HG03139 (cell line): ENCODE measurements at regions not wholly inside any gene's neighbourhood (a gene's known extent, or its start where the extent isn't known, plus 50 kb on each side); places are given as distances from the start of the nearest gene placed in this dataset.

Source experiments
- ATAC-seq: cut with Tn5 transposase; IDR thresholded peaks from one replicate; pipeline ENCODE4 v1.9.1; 2021; ENCODE audit not compliant: unreplicated experiment

- ATAC-seq, result no peak
Measured at GRCh38 chr18:56139792-56140254, 498.6 kb downstream of the TXNL1 start.

DNA sequence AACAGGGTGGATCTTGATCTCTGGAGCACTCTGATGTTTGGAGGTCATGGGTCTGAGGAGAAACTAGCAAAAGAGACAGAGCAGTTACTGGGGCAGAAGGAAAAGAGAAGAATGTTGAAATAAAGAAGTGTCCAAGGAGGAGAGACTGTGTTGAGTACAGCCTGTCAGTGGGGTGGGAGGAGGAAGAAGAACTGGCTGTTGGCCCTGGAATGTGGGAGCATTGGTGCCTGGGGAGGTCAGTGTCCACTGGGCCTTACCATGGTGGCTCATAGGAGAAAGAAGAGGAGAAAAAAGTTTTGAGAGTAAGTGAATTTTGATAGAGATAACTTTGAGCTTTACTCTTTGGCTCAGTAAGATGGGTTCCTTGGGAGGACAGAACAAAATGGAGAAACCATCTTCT, 499.0 kb downstream of the TXNL1 start:
- no peak for ATAC-seq

- ATAC-seq, result no peak
Measured at GRCh38 chr18:56136105-56136504, 502.3 kb downstream of the TXNL1 start.

GRCh38 chr18:56130481-56130880, 507.9 kb downstream of the TXNL1 start:
- no peak for ATAC-seq

- no peak for ATAC-seq
Measured at GRCh38 chr18:56128153-56128791, 510.1 kb downstream of the TXNL1 start.

DNA sequence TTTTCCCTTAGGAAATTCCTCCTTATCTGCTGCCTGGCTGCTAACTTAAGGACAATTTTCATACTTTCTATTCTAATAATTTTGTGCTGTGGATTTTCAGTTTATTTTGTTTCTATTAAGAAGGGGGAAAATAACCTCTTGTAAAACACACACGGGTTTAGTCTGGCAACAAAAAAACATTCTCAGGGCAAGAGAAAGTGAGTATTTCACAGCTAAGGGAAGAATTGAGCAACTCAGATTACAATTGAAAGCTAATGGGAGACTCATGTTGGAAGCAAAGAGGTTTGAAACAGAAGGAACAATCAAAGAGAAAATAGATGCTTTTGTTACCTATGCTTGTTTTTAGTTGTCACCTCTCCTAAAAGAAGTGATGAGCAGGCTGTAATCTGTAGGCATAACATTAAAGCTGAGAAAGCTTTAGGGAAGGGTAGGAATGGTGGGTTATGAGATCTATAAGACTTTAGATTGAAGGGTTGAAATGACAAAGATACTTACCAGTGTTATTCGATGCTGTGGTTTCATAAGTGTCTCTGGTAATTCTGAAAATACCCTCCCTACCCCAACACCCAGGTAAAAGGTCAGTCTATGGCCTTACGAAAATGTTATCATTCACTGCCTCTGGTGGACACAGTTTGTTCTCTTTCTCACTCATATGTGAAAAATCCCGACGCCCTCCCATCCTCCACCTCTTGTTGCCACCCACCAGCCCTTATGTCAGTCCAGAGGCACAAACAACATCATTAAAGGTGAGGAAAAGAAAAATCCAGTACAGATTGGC, 510.9 kb downstream of the TXNL1 start:
- no peak for ATAC-seq

DNA sequence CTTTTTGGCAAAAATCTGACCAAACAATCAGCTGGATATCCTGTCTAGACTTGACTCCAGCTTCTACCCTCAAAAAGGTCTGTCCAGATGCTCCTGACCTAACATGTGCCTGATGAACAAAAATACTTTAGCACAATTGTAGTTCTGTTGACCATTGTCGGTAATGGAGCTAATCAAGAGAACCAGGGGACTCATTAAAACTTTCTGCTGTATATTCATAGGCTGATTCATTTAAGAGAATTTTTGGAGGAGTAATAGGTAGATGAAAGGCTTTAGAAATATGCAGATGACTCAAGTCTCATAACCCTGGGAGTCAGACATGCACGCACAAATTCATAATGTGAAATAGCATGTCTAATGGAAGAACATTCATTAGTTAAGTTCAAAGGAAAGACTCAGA, 514.2 kb downstream of the TXNL1 start:
- ATAC-seq, result no peak

- no peak for ATAC-seq
Measured at GRCh38 chr18:56121669-56122068, 516.7 kb downstream of the TXNL1 start.

- ATAC-seq, result no peak
Measured at GRCh38 chr18:56120782-56121181, 517.6 kb downstream of the TXNL1 start.

DNA sequence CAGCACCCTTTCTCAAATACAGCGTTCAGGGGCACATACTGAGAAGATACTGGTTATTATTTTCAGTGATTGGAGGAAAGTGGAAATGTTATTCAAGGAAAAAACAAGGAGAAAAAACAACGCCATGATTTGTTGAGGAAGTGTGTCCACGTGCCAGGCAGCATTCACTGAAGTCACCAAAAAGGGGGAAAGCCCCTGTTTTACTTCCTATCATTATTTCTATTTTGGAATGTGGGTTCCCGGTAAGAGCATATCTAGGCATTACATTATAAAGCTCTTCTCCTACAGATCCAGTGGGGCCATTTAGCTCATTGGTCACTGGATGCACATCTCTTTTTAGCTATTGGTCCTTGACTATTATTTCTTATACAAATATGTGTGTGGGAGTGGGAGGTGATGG, 518.7 kb downstream of the TXNL1 start:
- ATAC-seq, result no peak

DNA sequence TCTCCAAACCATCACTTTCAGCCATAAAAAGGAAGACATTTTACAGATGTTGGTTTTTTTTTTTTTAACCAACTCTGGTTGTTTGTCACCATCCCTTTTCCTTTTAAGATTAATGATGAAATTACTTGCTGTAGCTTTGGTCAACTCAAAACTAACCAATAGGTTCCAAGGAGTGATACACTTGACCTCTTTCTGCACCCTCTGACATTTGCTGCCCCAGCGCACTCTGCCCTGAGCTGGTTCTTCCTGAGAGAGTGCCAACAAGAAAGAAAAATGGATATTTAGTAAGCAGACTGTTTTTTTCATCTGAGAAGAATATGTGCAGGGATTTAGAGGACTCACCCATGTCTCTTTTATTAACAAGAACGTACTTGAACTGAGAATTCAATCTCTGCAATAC, 520.0 kb downstream of the TXNL1 start:
- ATAC-seq, result no peak

DNA sequence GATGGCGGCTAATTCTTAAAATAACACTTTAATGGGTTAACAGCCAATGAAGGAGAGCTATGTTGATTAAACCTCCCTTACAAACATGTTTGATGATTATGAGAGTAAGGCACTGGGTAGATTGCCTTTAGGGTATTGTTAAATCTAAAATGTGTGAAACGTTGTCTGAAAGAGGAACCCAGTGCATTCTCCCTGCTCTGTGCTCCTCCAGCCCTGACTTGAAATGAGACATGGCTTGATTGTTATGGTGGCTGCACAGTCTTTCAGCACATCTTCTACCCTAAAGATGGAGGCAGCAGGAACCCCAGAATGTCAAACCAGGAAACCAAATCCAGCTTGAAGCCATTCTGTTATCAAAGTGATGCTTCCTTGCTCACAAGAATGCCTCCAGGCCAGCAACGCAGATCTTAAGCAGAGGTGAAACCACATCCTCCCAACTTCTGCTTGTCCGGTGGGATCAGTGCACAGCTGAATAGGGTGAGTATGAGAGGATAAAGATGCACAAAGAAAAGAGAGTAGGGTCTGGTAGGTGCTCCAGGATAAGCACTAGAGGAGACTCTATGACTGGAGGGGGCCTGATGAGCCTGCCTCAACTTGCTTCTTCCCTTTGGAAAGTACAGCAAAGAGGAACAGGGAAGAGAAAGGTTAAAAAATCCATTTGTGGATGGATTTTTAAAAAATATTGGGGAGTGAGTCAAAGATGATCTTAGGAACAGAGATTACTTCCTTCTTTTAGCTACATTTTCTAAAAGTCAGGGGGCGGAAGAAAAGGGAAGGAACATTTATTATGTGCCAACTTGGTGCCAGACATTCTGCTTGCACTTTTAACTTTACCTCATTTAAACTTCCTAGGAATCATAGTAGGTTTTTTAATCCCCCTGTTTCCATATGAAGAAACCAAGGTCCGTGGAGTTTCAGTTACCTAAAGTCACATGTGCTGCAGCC, 523.0 kb downstream of the TXNL1 start:
- ATAC-seq, result no peak

- no peak for ATAC-seq
Measured at GRCh38 chr18:56112984-56113383, 525.0 kb upstream of the TCF4 start.

- peak; percentile 97 for ATAC-seq
Measured at GRCh38 chr18:56112013-56112749, 524.2 kb upstream of the TCF4 start.

GRCh38 chr18:56109757-56110156, 521.8 kb upstream of the TCF4 start:
- no peak for ATAC-seq

DNA sequence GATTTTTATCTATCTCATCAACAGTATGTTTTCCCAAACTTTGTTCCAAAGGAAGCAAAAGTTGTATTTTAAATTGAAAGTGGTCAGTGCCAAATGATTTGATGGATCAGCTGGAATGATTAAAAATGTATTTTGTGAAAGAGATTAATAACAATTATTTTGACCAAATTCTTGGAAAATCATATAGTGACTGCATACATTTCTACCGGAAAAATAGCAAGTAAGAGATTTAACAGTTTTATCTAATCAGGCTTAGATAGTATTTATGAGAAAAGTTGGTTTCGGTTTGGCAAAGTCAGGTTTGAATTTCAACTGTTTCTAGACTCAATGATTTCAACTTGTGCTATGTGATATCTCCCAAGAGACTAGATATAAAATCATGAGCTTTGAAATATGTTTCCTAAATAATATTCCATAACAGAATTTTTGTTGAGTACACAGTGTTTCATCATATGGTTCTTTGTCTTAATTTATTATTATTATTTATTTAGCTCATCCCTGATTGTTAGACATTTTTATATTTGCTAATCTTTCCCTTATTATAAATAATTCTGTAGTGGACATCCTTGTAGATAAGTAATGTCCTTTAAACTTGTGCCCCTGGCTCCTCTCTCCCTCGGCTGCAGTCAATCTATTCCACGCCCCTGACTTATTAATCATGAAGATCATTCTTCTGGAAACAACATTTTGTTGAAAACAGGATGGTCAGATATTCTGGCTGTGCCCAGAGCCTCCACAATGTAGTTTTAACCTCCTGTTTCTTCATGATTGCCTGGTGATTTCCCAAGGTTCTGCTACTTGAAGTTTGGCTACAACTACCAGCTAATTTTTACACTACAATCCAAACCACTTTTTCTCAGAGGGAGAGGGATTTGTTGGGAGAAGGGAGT, 520.7 kb upstream of the TCF4 start:
- ATAC-seq, result no peak

- no peak for ATAC-seq
Measured at GRCh38 chr18:56107821-56108477, 520.0 kb upstream of the TCF4 start.

DNA sequence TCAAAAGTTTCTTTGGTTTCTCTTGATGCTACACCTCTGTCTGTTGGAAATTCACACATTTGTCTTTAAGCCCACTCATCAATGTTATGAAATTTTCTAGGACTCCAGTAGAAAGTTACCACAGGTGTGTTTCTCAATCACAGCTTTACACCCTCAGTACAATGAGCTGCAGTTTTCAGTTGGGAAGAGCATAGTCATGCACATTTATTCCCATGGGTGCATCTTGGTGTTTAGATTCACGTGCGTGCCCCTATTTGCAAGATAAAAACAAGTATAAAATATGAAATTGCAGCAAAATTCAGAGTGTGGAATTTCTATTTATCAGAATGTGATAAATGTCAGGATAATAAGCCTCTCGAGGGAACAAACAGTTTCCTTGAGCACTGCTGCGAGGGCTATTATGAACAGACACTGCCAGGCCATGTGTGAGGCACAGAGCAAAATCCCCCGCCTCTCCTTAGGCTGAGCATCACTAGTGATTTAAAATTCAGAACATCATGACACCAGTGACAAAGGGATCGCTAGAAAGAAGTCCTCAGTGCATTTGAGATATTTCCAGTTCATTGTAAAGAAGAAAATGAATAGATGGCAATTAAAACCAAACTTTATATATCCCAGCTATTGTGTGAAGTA, 512.2 kb upstream of the TCF4 start:
- ATAC-seq, result no peak

- ATAC-seq, result no peak
Measured at GRCh38 chr18:56097621-56098020, 509.6 kb upstream of the TCF4 start.
